ENCODE measurements at regions not wholly inside any gene's neighbourhood (a gene's known extent, or its start where the extent isn't known, plus 50 kb on each side); places are given as distances from the start of the nearest gene placed in this dataset.

DNA sequence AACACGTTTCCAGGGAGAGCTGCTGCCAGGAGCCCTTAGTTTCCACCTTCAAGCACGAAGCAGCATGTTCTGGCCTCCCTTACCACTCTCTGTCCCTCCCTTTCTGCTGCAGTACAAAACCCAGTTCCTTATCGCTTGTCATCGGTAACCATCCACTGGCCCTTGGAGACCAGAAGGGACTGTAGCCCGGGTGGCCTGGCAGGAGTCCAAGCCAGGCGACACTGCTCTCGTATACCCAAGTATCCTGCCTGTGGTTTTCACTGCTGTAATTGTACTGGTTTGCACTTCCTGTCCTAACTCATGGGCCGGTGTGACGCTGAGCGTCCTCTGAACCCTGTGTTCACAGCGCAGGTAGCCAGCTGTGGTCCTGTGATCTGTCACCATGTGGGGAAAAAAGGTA, 81.1 kb downstream of the MAF start:
- TF ChIP-seq, protein P1, sequence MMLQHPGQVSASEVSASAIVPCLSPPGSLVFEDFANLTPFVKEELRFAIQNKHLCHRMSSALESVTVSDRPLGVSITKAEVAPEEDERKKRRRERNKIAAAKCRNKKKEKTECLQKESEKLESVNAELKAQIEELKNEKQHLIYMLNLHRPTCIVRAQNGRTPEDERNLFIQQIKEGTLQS (IDR thresholded peaks at IDR 0.05), result no peak
- TF ChIP-seq CTCF (IDR thresholded peaks at IDR 0.05; ENCODE audit: low read depth, low read length, missing input control), result no peak
